ENCODE measurements at regions not wholly inside any gene's neighbourhood (a gene's known extent, or its start where the extent isn't known, plus 50 kb on each side); places are given as distances from the start of the nearest gene placed in this dataset.

DNA sequence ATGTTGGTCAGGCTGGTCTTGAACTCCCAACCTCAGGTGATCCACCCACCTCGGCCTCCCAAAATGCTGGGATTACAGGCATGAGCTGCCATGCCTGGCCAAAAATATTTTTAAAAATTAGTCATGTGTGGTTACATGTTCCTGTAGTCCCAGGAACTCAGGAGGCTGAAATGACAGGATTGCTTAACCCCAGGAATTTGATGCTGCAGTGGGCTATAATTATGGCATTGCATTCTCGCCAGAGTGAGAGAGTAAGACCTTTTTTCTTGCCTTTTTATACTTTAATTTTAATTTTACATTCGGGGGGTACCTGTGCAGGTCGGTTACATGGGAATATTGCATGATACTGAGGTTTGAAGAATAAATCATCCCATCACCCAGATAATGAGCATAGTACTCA, 86.6 kb upstream of the ZNF92 start:
- TF ChIP-seq CTCF (IDR thresholded peaks at IDR 0.05) (no peak), EZH2 (IDR thresholded peaks at IDR 0.05; ENCODE audit: borderline replicate concordance, insufficient read depth, low read depth, low read length, poor library complexity, severe bottlenecking) (no peak)

All from B cell (primary cell).